ENCODE measurements at regions not wholly inside any gene's neighbourhood (a gene's known extent, or its start where the extent isn't known, plus 50 kb on each side); places are given as distances from the start of the nearest gene placed in this dataset.
"Not testable (repeated sequence)": the region's sequence is repeated elsewhere in the genome, so short reads cannot be mapped to it uniquely, and the experiment has no call there.

GRCh38 chr3:106848099-106848498, 529.1 kb upstream of the CCDC54 start:
- no peak overlapping the region for H3K4me3 Mint-ChIP-seq
- H3K79me2 ChIP-seq (ENCODE audit: low read depth) = no peaks in the 10 kb centered on the region
- TF ChIP-seq EZH2 (IDR thresholded peaks at IDR 0.05) (no peak), EZH2phosphoT487 (IDR thresholded peaks at IDR 0.05) (no peak), CTCF (IDR thresholded peaks at IDR 0.05) (no peak)
- peaks cover 4% of the 10 kb centered on the region for H3K9me3 ChIP-seq (ENCODE audit: low read depth)
- H2AFZ ChIP-seq (replicated peaks) = no peak overlapping the region
- no peaks in the 10 kb centered on the region for H3F3A ChIP-seq (ENCODE audit: low read depth)
- H3K4me1 Mint-ChIP-seq = no peaks in the 10 kb centered on the region
- H3K27me3 ChIP-seq = no peaks in the 10 kb centered on the region
- H3K27me3 Mint-ChIP-seq (ENCODE audit: insufficient read depth, low read depth) = no peaks in the 10 kb centered on the region
- no peaks in the 10 kb centered on the region for H3K36me3 Mint-ChIP-seq
- H3K4me2 ChIP-seq = no peak overlapping the region
- H3K9me3 Mint-ChIP-seq = no peaks in the 10 kb centered on the region
- no peak for DNase-seq (ENCODE audit: low spot score)
- no peak overlapping the region for H3K27ac Mint-ChIP-seq
- H3K9ac ChIP-seq = no peak overlapping the region
- no peak overlapping the region for H3K27ac ChIP-seq
- H3K4me1 ChIP-seq = no peaks in the 10 kb centered on the region
- no peaks in the 10 kb centered on the region for H4K20me1 ChIP-seq (ENCODE audit: low read depth)
- H3K4me3 ChIP-seq = no peak overlapping the region
- H3K36me3 ChIP-seq = no peaks in the 10 kb centered on the region

- no peak overlapping the region for H2AFZ ChIP-seq (replicated peaks)
- no peaks in the 10 kb centered on the region for H3F3A ChIP-seq (ENCODE audit: low read depth)
- peaks cover 4% of the 10 kb centered on the region for H3K9me3 Mint-ChIP-seq
- no peak overlapping the region for H3K4me3 Mint-ChIP-seq
- no peaks in the 10 kb centered on the region for H3K36me3 Mint-ChIP-seq
- H3K27me3 ChIP-seq = no peaks in the 10 kb centered on the region
- no peaks in the 10 kb centered on the region for H3K4me1 ChIP-seq
- no peaks in the 10 kb centered on the region for H3K36me3 ChIP-seq
- H3K27me3 Mint-ChIP-seq (ENCODE audit: insufficient read depth, low read depth) = no peaks in the 10 kb centered on the region
- no peaks in the 10 kb centered on the region for H3K79me2 ChIP-seq (ENCODE audit: low read depth)
- no peak for DNase-seq (ENCODE audit: low spot score)
- no peak overlapping the region for H3K4me3 ChIP-seq
- H3K9ac ChIP-seq = no peak overlapping the region
- H3K4me1 Mint-ChIP-seq = no peaks in the 10 kb centered on the region
- no peak overlapping the region for H3K27ac ChIP-seq
- no peaks in the 10 kb centered on the region for H3K9me3 ChIP-seq (ENCODE audit: low read depth)
- no peak overlapping the region for H3K27ac Mint-ChIP-seq
- no peak for TF ChIP-seq EZH2phosphoT487 (IDR thresholded peaks at IDR 0.05)
- TF ChIP-seq CTCF (IDR thresholded peaks at IDR 0.05) = no peak
- no peak for TF ChIP-seq EZH2 (IDR thresholded peaks at IDR 0.05)
- H3K4me2 ChIP-seq = no peak overlapping the region
- no peaks in the 10 kb centered on the region for H4K20me1 ChIP-seq (ENCODE audit: low read depth)
Measured at GRCh38 chr3:106850437-106850836, 526.8 kb upstream of the CCDC54 start.

- H3K27me3 ChIP-seq; H4K20me1 ChIP-seq (ENCODE audit: low read depth); H2AFZ ChIP-seq (replicated peaks); H3K27ac Mint-ChIP-seq; H3K4me2 ChIP-seq; H3K9me3 ChIP-seq (ENCODE audit: low read depth); H3K4me3 Mint-ChIP-seq; H3K36me3 Mint-ChIP-seq; H3K36me3 ChIP-seq; H3K27ac ChIP-seq; H3K27me3 Mint-ChIP-seq (ENCODE audit: insufficient read depth, low read depth); H3K79me2 ChIP-seq (ENCODE audit: low read depth); DNase-seq (ENCODE audit: low spot score); H3K4me3 ChIP-seq; H3K9ac ChIP-seq; H3K4me1 Mint-ChIP-seq; H3F3A ChIP-seq (ENCODE audit: low read depth); H3K4me1 ChIP-seq: not testable (repeated sequence)
- H3K9me3 Mint-ChIP-seq = peaks cover 13% of the 10 kb centered on the region
Measured at GRCh38 chr3:106858321-106858720, 518.9 kb upstream of the CCDC54 start.

GRCh38 chr3:106860182-106860581, 517.1 kb upstream of the CCDC54 start:
- H3K79me2 ChIP-seq (ENCODE audit: low read depth) = no peaks in the 10 kb centered on the region
- H3K4me1 ChIP-seq = no peaks in the 10 kb centered on the region
- TF ChIP-seq EZH2phosphoT487 (IDR thresholded peaks at IDR 0.05) (no peak), EZH2 (IDR thresholded peaks at IDR 0.05) (no peak)
- Mint-ChIP-seq H3K4me3 (no peak overlapping the region), H3K4me1 (no peaks in the 10 kb centered on the region), H3K36me3 (no peaks in the 10 kb centered on the region), H3K27me3 (ENCODE audit: insufficient read depth, low read depth) (peaks cover 4% of the 10 kb centered on the region), H3K27ac (no peak overlapping the region), H3K9me3 (peaks cover 11% of the 10 kb centered on the region)
- H3K27me3 ChIP-seq = no peaks in the 10 kb centered on the region
- H3K36me3 ChIP-seq = no peaks in the 10 kb centered on the region
- no peak overlapping the region for H3K9ac ChIP-seq
- no peak overlapping the region for H3K4me2 ChIP-seq
- H4K20me1 ChIP-seq (ENCODE audit: low read depth) = no peaks in the 10 kb centered on the region
- H2AFZ ChIP-seq (replicated peaks) = no peak overlapping the region
- no peak overlapping the region for H3K4me3 ChIP-seq
- H3K27ac ChIP-seq = no peak overlapping the region
- no peak for DNase-seq (ENCODE audit: low spot score)
- no peaks in the 10 kb centered on the region for H3K9me3 ChIP-seq (ENCODE audit: low read depth)
- H3F3A ChIP-seq (ENCODE audit: low read depth) = no peaks in the 10 kb centered on the region

Measured in neural progenitor cell (in vitro differentiated cells).